ENCODE measurements at regions not wholly inside any gene's neighbourhood (a gene's known extent, or its start where the extent isn't known, plus 50 kb on each side); places are given as distances from the start of the nearest gene placed in this dataset.

DNA sequence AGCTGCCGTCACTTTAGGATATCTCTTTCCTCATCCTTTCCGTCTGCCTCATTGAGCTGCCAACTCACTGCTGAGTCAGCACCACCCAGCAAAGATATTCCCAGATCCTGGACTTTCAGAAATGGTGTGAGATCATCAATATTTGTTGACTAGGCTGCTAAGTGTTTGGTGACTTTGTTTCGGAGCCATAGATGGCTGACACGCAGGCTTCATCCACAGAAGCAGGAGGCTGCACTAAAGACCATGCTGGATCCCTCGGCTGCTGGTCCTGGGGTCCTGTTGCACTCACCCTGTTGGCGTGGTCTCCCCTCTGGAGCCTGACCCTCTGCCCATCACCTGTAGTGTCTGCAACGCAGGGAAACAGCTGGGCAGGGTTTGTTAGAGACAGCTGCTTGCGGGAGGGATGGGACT, 96.5 kb downstream of the ERMARD start:
- TF ChIP-seq CTCF (IDR thresholded peaks at IDR 0.05) (no peak), POLR2A (IDR thresholded peaks at IDR 0.05) (no peak)
